GM18951 (cell line): ENCODE measurements at regions not wholly inside any gene's neighbourhood (a gene's known extent, or its start where the extent isn't known, plus 50 kb on each side); places are given as distances from the start of the nearest gene placed in this dataset.
"Not testable (repeated sequence)": the region's sequence is repeated elsewhere in the genome, so short reads cannot be mapped to it uniquely, and the experiment has no call there.

ENCODE experiments used
- POLR2A ChIP-seq: IDR thresholded peaks from 4 replicates; pipeline ENCODE4 v1.6.1; 2011; ENCODE audit warnings: mild to moderate bottlenecking; ENCODE audit not compliant: insufficient read length, insufficient read depth; ENCODE audit errors: extremely low read depth
- in situ Hi-C: fragments of 300-500 bp; cut with MboI; formaldehyde crosslinking; loops from one replicate; pipeline ENCODE4 v1.12.0; 2022; ENCODE audit warnings: low sequenced_read_pairs, mixed read lengths, inconsistent platforms; ENCODE audit not compliant: unreplicated experiment

DNA sequence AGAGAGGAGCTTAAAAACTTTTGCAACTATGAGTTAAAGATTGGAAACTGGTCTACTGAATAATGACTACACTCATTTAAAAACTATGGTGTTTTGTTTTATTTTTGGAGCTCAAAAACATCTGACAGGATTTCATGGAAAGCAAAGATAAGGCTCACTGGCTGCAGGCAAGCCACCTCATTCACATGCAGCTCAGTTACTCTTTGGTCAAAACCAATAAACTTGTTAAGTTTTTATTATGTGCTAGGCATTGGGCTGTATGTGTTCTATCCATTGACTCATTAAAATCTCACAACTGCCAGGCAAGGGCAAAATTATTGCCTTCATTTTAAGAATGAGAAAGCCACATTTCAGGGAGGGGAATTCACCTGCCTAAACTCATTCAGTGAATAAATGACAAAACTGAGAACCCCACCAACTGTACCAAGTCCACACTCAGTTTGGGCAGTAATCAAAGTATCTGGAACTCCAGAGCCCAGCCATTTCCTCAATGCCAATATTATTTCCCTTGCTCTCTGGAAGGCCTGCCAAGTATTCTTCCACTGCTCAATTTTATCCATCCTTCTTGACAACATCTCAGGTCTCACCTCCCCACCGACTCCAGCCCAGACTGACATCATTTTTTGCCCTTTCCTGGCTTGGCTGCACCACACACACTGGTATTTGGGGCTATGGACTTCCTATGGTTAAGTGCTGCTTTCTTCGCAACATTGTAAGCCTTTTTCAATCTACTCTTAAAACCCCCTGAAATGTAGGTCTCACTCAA, 401.1 kb upstream of the NFIA start:
- in situ Hi-C loops = no loop called here
- no peak for TF ChIP-seq POLR2A

- in situ Hi-C loops = no loop called here
- no peak for TF ChIP-seq POLR2A
These were observed 402.6 kb upstream of the NFIA start for GRCh38 chr1:60679524-60680375.

GRCh38 chr1:60678802-60679201, 403.6 kb upstream of the NFIA start:
- TF ChIP-seq POLR2A = no peak
- in situ Hi-C loops = no loop called here

DNA sequence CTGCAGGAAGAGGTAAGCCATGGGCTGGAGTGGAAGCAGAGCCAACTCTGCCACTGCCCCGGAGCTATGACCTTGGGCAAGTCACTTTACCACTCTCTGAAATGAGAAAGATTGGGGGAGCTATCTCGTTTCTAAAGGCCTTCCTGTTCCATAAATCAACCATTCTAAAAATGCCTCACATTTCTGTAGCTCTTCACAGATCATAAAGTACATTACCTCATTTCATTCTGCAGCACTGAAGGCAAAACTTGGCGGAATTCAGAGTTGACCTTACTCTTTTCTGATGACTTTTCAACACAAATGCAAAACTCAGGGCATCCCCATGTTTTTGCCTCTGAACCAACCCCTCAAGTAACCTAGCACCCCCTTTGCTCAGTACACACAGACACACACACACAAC, 404.0 kb upstream of the NFIA start:
- in situ Hi-C loops = no loop called here
- TF ChIP-seq POLR2A = no peak

- TF ChIP-seq POLR2A = no peak
- in situ Hi-C loops = no loop called here
These were observed 409.9 kb upstream of the NFIA start for GRCh38 chr1:60672449-60672848.

GRCh38 chr1:60670302-60670701, 412.1 kb upstream of the NFIA start:
- TF ChIP-seq POLR2A = no peak
- in situ Hi-C loops = no loop called here

- TF ChIP-seq POLR2A = no peak
- in situ Hi-C loops = no loop called here
These were observed 413.8 kb upstream of the NFIA start for GRCh38 chr1:60668585-60668984.

- in situ Hi-C loops = no loop called here
- no peak for TF ChIP-seq POLR2A
These were observed 417.1 kb upstream of the NFIA start for GRCh38 chr1:60665311-60665710.

DNA sequence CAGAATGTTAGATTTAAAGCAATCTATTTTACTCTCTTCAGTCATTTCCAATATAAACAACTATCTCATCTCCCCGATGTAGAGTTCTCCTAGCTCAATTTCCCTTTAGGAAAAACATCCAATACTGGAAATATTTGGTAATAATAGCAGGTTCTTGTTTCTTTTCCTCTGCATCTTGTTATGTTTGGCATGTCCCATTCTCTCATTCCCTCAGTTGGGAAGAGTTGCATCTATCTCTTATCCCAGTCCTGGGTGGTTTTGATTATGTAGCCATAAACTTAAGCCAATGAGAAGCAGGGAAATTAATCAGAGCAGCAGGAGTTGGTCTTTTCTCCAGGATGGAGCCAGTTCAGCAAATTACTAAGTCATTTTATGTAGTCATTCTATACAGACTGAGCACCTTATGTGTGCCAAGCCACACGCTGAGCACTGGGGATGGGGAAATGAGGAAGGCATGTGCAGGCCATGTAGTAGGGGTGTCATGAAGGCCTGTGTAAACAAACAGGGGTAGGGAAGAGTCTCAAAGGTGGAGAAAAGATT, 418.2 kb upstream of the NFIA start:
- in situ Hi-C loops = no loop called here
- no peak for TF ChIP-seq POLR2A

DNA sequence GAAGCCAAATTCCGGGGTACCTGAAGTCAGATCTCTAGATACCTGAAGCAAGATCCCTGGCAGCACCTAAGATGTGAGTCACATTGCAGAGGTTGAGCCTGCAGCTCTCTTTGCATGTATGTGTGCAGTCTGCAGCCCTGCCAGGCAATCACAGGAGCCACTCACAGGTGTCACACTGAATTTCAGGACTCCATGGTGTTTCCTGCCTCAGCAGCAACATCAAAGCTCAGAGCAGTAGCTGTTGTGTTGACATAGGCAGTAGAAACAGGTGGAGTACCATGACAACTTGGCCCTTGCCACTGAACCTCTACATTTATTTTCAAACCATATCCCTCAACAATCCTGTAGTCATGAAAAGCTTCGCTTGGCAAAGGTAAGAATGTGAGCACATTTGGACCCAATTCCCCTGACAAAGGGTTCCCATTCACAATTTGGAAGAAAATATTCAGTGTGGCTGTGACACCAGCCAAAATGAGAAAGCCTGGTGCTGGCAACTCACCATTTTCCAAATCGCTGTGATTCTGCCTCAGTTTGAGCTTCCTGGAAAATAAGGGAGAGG, 419.8 kb upstream of the NFIA start:
- no peak for TF ChIP-seq POLR2A
- in situ Hi-C loops = no loop called here

- in situ Hi-C loops = no loop called here
- TF ChIP-seq POLR2A = no peak
These were observed 424.4 kb upstream of the NFIA start for GRCh38 chr1:60657926-60658325.

GRCh38 chr1:60655679-60656355, 426.5 kb upstream of the NFIA start:
- TF ChIP-seq POLR2A = no peak
- in situ Hi-C loops = no loop called here

DNA sequence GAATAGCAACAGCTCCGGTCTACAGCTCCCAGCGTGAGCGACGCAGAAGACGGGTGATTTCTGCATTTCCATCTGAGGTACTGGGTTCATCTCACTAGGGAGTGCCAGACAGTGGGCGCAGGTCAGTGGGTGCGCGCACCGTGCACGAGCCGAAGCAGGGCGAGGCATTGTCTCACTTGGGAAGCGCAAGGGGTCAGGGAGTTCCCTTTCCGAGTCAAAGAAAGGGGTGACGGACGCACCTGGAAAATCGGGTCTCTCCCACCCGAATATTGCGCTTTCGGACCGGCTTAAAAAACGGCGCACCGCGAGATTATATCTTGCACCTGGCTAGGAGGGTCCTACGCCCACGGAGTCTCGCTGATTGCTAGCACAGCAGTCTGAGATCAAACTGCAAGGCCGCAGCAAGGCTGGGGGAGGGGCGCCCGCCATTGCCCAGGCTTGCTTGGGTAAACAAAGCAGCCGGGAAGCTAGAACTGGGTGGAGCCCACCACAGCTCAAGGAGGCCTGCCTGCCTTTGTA, 442.3 kb upstream of the NFIA start:
- in situ Hi-C loops = not testable (repeated sequence)

DNA sequence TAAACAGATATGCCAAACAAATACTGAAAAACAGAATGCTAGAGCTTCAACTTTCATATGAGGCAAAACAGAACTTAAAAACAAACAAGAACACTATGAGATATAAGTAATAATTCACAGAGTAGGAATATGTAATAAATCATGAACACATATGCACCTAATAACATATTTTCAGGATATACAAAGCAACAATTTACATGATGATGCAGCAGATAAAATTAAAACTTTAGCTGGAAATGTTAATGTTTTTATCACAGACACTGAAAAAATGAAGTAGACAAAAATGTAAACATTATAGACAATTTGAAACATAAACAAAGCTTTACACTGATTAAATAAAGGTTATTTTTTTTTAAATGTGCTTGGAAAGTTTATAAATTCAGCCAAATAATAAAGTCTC, 443.1 kb upstream of the NFIA start:
- in situ Hi-C loops = no loop called here
- no peak for TF ChIP-seq POLR2A
